Body of pancreas (tissue), 4 donors: ENCODE measurements at regions not wholly inside any gene's neighbourhood (a gene's known extent, or its start where the extent isn't known, plus 50 kb on each side); places are given as distances from the start of the nearest gene placed in this dataset.

Experiments
- ATAC-seq: fragments of 150-250 bp; one replicate; pipeline ENCODE4 v1.9.1; 2016
- DNase-seq, 4 donors: peaks; one replicate each; pipeline ENCODE4 v3.0.0-alpha.2; 2019
- H3K27ac ChIP-seq, 4 donors: fragments of 200-600 bp; sonication (generic); 1 replicate in 3 of 4; 2 replicates in 1 of 4; pipeline versions ENCODE4 v1.5.1 to v1.6.1; 2016 to 2019; ENCODE audit warnings: mild to moderate bottlenecking in 1 of 4, mixed read lengths in 1 of 4, moderate library complexity in 1 of 4
- H3K27me3 ChIP-seq, 2 donors: fragments of 200-600 bp; sonication (generic); one replicate each; pipeline ENCODE4 v1.6.0; 2016; ENCODE audit warnings: mild to moderate bottlenecking in 1 of 2
- H3K36me3 ChIP-seq, 2 donors: fragments of 200-600 bp; sonication (generic); replicated peaks in 1 of 2; 2 replicates each; pipeline ENCODE4 v1.5.1; 2016; ENCODE audit warnings: low read depth in 2 of 2; ENCODE audit not compliant: insufficient read depth in 1 of 2
- H3K4me1 ChIP-seq: fragments of 200-600 bp; sonication (generic); one replicate; pipeline ENCODE4 v1.6.0; 2016
- H3K4me3 ChIP-seq, 2 donors: fragments of 200-600 bp; sonication (generic); 1 replicate in 1 of 2; 2 replicates in 1 of 2; pipeline ENCODE4 v1.5.1; 2016 to 2019
- H3K9me3 ChIP-seq, 3 donors: fragments of 200-600 bp; sonication (generic); 1 replicate in 2 of 3; 2 replicates in 1 of 3; pipeline ENCODE4 v1.5.1; 2016
- POLR2A ChIP-seq, 3 donors: fragments of 450-650 bp; IDR thresholded peaks; one replicate each; pipeline ENCODE4 v1.6.1; 2016; ENCODE audit warnings: antibody characterized with exemption in 3 of 3, mild to moderate bottlenecking in 2 of 3
- WGBS, 2 donors: methylation state at CpG; one replicate each; pipeline ENCODE4 v1.1.5; 2017; 5-methylcytosine and 5-hydroxymethylcytosine counted together
- intact Hi-C: fragments of 100-400 bp; cut with DNase I; formaldehyde crosslinking; loops from one replicate; pipeline ENCODE4 v1.15.1; 2023
- TF ChIP-seq, protein P1 (sequence below), 7 experiments: fragments of 450-650 bp in 4 of 7; fragments of 200-600 bp in 3 of 7; sonication (generic) in 3 of 7; IDR thresholded peaks; one replicate each; pipeline ENCODE4 v1.5.1; 2016 to 2019; ENCODE audit warnings: antibody characterized with exemption in 7 of 7

DNA sequence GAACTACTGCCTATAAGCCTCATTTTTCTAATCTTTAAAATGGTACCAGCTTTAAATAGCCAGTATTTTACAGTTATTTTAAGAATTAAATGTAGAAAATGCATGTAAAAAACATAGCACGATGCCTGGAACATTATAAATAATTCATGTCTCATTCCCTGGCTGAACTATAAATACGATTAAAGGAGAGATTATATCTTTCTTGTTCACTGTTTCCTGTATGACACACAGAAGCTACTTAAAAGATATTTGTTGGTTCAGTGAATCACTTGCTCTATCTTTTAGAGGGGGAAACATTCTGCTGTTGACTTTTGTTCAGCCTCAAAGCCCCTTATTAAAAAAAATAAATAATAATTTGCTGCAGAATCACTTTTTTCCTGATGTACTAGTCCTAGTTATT, 406.9 kb downstream of the LRFN5 start:
- intact Hi-C loops, result no loop called here
- Histone ChIP-seq H3K9me3 (no peaks in the 10 kb centered on the region), H3K4me3 (no peak overlapping the region), H3K36me3 (no peaks in the 10 kb centered on the region), H3K4me1 (no peaks in the 10 kb centered on the region), H3K27ac (no peak overlapping the region), H3K27me3 (no peaks in the 10 kb centered on the region)
- TF ChIP-seq, protein P1, sequence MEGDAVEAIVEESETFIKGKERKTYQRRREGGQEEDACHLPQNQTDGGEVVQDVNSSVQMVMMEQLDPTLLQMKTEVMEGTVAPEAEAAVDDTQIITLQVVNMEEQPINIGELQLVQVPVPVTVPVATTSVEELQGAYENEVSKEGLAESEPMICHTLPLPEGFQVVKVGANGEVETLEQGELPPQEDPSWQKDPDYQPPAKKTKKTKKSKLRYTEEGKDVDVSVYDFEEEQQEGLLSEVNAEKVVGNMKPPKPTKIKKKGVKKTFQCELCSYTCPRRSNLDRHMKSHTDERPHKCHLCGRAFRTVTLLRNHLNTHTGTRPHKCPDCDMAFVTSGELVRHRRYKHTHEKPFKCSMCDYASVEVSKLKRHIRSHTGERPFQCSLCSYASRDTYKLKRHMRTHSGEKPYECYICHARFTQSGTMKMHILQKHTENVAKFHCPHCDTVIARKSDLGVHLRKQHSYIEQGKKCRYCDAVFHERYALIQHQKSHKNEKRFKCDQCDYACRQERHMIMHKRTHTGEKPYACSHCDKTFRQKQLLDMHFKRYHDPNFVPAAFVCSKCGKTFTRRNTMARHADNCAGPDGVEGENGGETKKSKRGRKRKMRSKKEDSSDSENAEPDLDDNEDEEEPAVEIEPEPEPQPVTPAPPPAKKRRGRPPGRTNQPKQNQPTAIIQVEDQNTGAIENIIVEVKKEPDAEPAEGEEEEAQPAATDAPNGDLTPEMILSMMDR (IDR thresholded peaks at IDR 0.05), result no peak
- no peak for TF ChIP-seq POLR2A (IDR thresholded peaks at IDR 0.05)
- 74 to 81% methylated on average over 2 of the region's 2 CpGs for WGBS, 2 donors
- DNase-seq, result no peak
- ATAC-seq, result no peak

DNA sequence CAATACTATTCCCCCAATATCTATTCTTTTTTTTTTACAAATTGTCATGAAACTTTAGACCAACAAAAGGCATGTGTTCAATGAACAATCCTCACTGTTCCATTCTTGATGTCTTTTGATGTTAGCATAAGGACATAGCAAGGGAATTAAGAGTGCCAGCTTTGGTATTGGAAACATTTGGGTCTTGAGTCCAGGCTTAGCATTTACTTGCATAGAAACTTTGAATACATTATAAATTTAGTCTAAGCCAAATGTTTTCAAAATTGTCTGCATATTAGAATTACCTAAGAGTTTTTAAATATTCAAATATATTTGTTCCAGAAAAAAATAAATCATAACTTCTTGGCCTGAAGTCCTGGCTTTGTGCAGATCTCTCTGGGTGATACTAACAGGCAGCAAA, 406.5 kb downstream of the LRFN5 start:
- TF ChIP-seq, protein P1 (IDR thresholded peaks at IDR 0.05), result no peak
- no peak for TF ChIP-seq POLR2A (IDR thresholded peaks at IDR 0.05)
- H3K27ac ChIP-seq, result no peak overlapping the region
- H3K4me3 ChIP-seq, result no peak overlapping the region
- H3K36me3 ChIP-seq, result no peaks in the 10 kb centered on the region
- no peaks in the 10 kb centered on the region for H3K4me1 ChIP-seq
- intact Hi-C loops, result no loop called here
- ATAC-seq, result no peak
- H3K27me3 ChIP-seq, result no peaks in the 10 kb centered on the region
- DNase-seq, result no peak
- H3K9me3 ChIP-seq, result no peaks in the 10 kb centered on the region

DNA sequence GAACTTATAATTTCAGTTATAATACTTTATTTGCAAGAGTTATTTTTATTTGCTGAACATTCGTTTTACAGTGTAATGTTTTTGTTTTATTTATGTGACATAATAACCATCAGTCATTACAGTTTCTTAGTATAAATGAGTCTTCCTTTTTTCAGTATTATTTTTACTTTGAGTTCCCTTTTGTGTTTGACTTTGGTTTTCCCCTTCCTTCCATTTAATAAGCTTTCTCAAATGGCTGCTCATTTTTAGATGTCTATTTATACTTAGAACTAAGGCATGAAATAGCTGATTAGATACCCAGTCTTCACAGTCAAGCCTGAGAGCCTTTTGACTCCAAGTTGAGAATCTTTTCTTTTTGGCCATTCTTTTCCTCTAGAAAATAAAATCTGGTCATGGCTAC, 404.5 kb downstream of the LRFN5 start:
- no peak overlapping the region for H3K4me3 ChIP-seq
- H3K9me3 ChIP-seq, result no peaks in the 10 kb centered on the region
- intact Hi-C loops, result no loop called here
- no peaks in the 10 kb centered on the region for H3K27me3 ChIP-seq
- ATAC-seq, result no peak
- no peaks in the 10 kb centered on the region for H3K4me1 ChIP-seq
- no peaks in the 10 kb centered on the region for H3K36me3 ChIP-seq
- WGBS, 2 donors, result 22 to 39% methylated on average over 1 of the region's 1 CpG
- no peak for DNase-seq
- no peak overlapping the region for H3K27ac ChIP-seq
- TF ChIP-seq POLR2A (IDR thresholded peaks at IDR 0.05), result no peak
- TF ChIP-seq, protein P1 (IDR thresholded peaks at IDR 0.05), result no peak

DNA sequence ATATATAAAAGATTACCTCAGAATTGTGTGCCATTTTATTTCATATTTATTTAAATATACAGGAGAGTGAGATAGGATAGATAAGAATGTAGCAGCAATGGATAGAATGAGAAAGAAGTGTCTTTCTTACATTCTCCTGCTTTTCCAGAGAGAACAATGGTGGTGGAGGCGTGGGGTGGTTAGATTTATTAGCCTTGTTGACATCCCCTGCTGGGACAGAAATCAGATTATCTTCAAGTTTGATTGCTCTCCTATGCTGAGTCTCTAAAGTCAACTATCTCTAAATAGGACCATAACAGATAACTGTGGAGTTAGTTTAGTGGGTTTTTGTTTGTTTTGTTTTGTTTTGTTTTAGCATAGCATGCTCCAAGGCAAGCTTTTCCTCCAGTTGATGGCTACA, 397.6 kb downstream of the LRFN5 start:
- no peaks in the 10 kb centered on the region for H3K4me1 ChIP-seq
- H3K4me3 ChIP-seq, result no peak overlapping the region
- H3K27me3 ChIP-seq, result no peaks in the 10 kb centered on the region
- intact Hi-C loops, result no loop called here
- no peak overlapping the region for H3K27ac ChIP-seq
- no peaks in the 10 kb centered on the region for H3K36me3 ChIP-seq
- ATAC-seq, result no peak
- H3K9me3 ChIP-seq, result no peaks in the 10 kb centered on the region
- 44 to 61% methylated on average over 1 of the region's 1 CpG for WGBS, 2 donors
- TF ChIP-seq POLR2A (IDR thresholded peaks at IDR 0.05), result no peak
- TF ChIP-seq, protein P1 (IDR thresholded peaks at IDR 0.05), result no peak
- DNase-seq, result no peak

DNA sequence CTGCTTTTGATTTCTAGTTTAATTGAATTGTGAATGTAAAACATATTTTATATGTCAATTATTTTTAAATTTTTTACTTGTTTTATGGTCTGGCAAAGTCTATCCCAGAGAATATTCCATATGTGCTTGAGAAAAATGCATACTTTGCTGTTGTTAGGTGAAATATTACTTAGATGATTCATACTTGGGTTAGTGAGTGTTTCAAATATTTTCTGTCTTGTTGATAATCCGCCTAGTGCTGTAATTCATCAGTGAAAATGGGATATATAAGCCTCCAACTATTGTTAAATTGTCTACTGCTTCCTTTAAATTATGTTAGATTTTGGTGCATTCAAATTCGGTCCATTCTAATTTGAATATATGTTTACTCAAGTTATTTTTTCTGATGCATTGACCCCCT, 395.5 kb downstream of the LRFN5 start:
- ATAC-seq (no peak), DNase-seq (no peak)
- no peak for TF ChIP-seq POLR2A (IDR thresholded peaks at IDR 0.05)
- TF ChIP-seq, protein P1 (IDR thresholded peaks at IDR 0.05), result no peak
- Histone ChIP-seq H3K4me1 (no peaks in the 10 kb centered on the region), H3K27ac (no peak overlapping the region), H3K9me3 (no peaks in the 10 kb centered on the region), H3K4me3 (no peak overlapping the region), H3K27me3 (no peaks in the 10 kb centered on the region), H3K36me3 (no peaks in the 10 kb centered on the region)
- 45 to 61% methylated on average over 2 of the region's 2 CpGs for WGBS, 2 donors
- intact Hi-C loops, result no loop called here
